AG08396 (cell line): ENCODE measurements at regions not wholly inside any gene's neighbourhood (a gene's known extent, or its start where the extent isn't known, plus 50 kb on each side); places are given as distances from the start of the nearest gene placed in this dataset.
"Not testable (repeated sequence)": the region's sequence is repeated elsewhere in the genome, so short reads cannot be mapped to it uniquely, and the experiment has no call there.

ENCODE experiments used
- DNase-seq: peaks from one replicate; pipeline ENCODE4 v3.0.0; 2012; ENCODE audit warnings: low spot score, mixed read lengths

GRCh38 chr3:102036017-102036416 lies 186.7 kb downstream of the NFKBIZ start:
- DNase-seq: no peak

- DNase-seq: no peak
Measured at GRCh38 chr3:102036472-102036871, 187.2 kb downstream of the NFKBIZ start.

GRCh38 chr3:102037209-102037608 lies 187.9 kb downstream of the NFKBIZ start:
- DNase-seq: no peak

GRCh38 chr3:102037791-102038190 lies 188.5 kb downstream of the NFKBIZ start:
- DNase-seq: no peak

- no peak for DNase-seq
Measured at GRCh38 chr3:102038477-102039142, 189.3 kb downstream of the NFKBIZ start.

- DNase-seq: not testable (repeated sequence)
Measured at GRCh38 chr3:102040144-102040543, 190.8 kb downstream of the NFKBIZ start.

GRCh38 chr3:102053375-102053989 lies 204.2 kb downstream of the NFKBIZ start:
- no peak for DNase-seq

GRCh38 chr3:102054543-102055080 lies 205.3 kb downstream of the NFKBIZ start:
- DNase-seq: no peak

GRCh38 chr3:102057781-102058421 lies 208.6 kb downstream of the NFKBIZ start:
- DNase-seq: no peak

GRCh38 chr3:102059145-102059943 lies 210.0 kb downstream of the NFKBIZ start:
- DNase-seq: no peak

GRCh38 chr3:102060814-102061213 lies 211.5 kb downstream of the NFKBIZ start:
- no peak for DNase-seq

- no peak for DNase-seq
Measured at GRCh38 chr3:102063572-102063971, 214.3 kb downstream of the NFKBIZ start.

- DNase-seq: no peak
Measured at GRCh38 chr3:102066470-102066869, 217.2 kb downstream of the NFKBIZ start.

- DNase-seq: no peak
Measured at GRCh38 chr3:102068327-102068726, 219.0 kb downstream of the NFKBIZ start.

- DNase-seq: no peak
Measured at GRCh38 chr3:102068736-102069135, 219.4 kb downstream of the NFKBIZ start.

GRCh38 chr3:102069211-102069662 lies 219.9 kb downstream of the NFKBIZ start:
- DNase-seq: peak; percentile 39

GRCh38 chr3:102074946-102075345 lies 225.6 kb downstream of the NFKBIZ start:
- no peak for DNase-seq

- no peak for DNase-seq
Measured at GRCh38 chr3:102078401-102078800, 229.1 kb downstream of the NFKBIZ start.

- DNase-seq: no peak
Measured at GRCh38 chr3:102078854-102079808, 229.8 kb downstream of the NFKBIZ start.

GRCh38 chr3:102079809-102080197 lies 230.5 kb downstream of the NFKBIZ start:
- DNase-seq: no peak
